GM18868 (cell line): ENCODE measurements at regions not wholly inside any gene's neighbourhood (a gene's known extent, or its start where the extent isn't known, plus 50 kb on each side); places are given as distances from the start of the nearest gene placed in this dataset.
"Not testable (repeated sequence)": the region's sequence is repeated elsewhere in the genome, so short reads cannot be mapped to it uniquely, and the experiment has no call there.

Source experiments
- ATAC-seq: cut with Tn5 transposase; IDR thresholded peaks from one replicate; pipeline ENCODE4 v1.9.1; 2021; ENCODE audit warnings: mild to moderate bottlenecking, moderate library complexity; ENCODE audit not compliant: unreplicated experiment

DNA sequence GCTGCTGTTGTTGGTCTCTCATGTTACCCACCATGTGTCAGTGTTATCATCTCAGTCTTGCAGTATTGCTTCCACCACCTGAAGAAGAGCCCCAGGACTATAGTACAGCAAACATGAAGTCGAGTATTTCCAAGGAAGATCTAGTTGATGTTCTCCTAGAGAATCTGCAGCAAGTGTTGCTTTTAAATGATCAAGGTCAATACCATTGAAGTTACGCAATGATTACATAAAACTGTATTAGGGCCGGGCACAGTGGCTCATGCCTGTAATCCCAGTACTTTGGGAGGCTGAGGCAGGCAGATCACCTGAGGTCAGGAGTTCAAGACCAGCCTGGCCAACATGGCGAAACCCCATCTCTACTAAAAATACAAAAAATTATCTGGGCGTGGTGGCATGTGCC is 173.9 kb downstream of the TJP1 start:
- not testable (repeated sequence) for ATAC-seq

DNA sequence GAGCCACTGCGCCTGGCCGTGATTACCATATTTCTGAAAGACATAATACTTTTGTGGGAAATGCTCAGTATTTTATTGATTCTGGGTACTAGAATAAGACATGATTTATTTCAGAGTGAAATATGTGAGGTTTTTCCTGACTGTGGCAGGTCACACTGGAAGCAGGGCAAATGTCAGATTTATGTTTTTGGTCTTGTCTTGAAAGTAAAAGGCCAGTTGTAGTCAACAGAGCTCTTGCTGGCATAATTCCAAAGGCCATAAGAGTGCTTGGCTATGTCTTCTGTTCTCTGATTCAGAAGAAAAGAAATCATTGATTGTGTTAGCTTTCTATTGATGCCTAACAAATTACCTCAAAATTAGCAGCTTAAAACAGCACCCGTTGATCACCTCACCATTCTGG is 176.4 kb downstream of the TJP1 start:
- no peak for ATAC-seq

DNA sequence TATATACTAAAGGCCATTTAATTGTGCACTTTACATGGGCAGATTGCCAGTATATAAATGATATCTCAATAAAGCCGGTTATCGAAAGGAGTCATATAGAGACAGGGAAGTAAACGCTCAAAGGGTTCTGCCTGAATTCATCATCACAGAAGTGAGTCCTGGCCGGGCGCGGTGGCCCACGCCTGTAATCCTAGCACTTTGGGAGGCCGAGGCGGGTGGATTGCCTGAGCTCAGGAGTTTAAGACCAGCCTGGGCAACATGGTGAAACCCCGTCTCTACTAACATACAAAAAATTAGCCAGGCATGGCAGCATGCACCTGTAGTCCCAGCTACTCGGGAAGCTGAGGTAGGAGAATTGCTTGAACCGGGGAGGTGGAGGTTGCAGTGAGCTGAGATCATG is 177.9 kb downstream of the TJP1 start:
- not testable (repeated sequence) for ATAC-seq

DNA sequence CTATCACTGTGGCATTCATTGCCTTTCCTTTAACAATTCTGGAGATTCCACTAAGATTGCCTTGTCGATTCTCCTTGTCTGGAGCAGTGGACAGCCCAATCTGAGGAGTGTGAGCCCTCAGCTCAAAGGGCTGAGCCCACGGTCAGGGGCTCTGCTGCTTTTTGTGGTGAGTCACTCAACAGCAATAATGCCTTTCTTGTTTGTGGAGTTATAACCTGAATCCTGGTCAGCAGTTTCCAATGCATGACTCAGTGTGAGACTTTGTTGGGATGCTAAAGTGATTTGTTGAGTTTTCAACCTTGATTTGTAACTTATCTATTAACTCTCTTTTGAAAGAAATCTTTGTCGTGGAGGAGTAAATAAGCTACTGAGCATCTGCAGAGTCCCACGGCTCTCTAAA is 183.5 kb downstream of the TJP1 start:
- ATAC-seq: no peak

DNA sequence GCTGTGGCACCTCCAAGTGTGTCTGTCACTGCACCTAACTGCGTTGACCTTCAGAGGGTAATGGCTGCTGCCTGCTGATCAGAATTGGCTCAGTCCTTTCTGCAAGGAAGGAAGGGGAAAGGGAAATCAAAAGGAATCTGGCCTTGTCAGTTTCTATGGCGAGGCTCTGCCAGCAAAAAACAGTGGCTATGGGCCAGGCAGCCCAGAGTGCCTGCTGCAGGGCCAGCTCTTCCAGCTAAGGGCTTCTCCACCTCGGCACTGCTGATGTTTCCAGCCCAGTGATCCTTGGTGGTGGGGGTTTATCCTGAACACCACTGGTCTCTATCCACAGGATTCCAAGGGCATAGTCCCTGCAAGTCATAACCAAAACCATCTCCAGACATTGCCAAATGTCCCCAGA is 184.3 kb downstream of the TJP1 start:
- ATAC-seq: no peak

DNA sequence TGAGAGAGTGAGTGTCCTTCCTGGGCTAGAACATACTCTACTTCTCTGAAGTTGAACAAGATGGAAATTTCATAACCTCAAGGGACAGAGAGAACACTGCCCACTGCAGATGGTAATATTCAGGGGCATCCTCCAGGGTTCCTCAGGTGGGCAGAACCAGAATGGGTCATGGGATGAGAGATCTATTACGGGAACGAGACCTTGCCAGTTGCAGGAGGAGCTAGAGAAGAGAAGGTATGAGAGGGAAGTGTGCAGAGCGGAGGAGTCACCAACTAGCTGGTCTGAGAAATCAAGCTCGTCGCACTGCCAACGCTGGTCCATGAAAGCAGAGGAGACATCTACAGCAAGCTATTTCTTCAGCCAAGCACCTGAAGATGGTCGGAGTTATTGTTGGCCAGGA is 184.7 kb downstream of the TJP1 start:
- no peak for ATAC-seq

DNA sequence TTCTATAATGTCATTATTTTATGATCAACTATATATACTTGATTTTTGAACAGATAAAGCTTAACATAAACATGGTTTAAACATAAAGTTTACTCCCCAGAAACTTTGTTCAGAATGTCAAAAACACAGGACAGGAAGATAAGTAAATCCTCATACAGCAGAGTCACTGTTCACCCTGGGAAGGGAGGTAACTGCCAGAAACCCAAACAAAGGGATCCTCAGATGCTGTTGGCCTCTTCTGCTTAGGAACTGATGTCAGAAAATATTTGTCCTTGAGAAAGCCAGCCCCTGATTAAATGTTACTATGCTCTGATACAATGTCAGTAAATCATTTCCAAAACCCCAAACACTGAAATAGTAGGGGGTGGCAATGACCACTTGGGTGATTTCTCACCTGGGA is 185.3 kb downstream of the TJP1 start:
- no peak for ATAC-seq

DNA sequence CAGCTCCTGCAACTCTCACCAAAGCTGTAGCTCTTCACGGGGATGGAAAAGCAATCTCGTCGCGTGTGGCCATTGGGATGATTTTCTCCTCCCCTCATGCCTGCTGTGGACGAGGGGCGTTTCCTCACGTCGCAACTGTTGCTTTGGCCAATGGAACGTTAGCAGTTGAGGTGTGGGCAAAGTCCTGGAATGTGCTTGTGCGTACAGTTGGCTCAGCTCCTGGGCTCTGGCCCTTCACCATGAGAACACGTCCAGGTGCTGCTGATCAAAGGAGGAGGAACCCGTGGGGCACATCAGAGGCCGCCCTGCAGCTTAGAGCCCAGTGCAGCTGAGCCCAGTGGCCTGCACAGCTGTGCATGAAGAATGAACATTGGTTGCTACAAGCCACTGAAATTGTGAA is 186.1 kb downstream of the TJP1 start:
- no peak for ATAC-seq

DNA sequence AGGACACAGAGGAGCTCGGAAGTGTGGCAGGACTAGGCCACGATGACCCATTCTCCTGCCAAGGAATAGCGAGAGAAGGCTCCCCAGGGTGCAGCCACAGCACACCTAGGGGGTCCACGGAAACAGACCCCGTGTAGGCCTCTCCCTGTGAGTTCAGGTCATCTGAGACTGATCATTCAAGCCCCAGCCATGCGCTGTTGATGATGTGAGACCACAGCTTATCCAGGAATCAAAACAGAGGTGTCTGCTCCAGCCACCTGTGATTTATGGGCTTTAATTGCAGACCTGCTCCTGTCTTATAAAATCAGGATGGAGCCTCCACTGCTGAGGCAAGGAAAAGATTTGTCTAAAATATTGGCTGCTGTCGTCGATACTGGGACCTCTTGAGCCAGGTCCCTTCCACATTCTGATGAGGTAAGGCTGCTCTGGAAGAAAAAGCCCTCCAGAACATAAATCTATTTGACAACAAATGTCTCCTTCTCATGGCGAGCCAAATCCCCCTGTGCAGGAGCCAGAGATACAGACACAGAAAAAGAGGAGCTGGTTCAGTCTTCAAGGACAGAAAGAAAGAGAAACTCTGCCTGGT is 186.7 kb downstream of the TJP1 start:
- ATAC-seq: no peak

DNA sequence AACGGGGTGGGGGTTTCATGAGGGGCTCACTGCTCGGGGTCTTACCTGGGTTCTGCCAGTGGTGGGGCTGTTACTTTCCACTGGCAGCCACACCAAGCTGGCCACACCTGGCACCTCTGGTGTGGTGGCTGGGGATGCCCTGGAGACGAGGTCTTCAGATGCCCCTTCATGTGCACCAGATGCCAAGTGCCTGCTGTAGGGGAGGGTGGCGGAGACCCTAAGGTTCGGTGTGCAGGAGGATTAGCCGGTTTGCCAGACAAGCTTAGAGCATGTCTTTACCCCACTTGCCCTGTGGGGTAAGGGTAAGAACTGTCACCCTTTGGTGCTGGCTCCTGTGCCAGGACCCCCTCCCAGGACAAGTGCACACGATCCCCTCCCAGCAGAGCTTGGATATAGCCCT is 188.3 kb downstream of the TJP1 start:
- no peak for ATAC-seq

DNA sequence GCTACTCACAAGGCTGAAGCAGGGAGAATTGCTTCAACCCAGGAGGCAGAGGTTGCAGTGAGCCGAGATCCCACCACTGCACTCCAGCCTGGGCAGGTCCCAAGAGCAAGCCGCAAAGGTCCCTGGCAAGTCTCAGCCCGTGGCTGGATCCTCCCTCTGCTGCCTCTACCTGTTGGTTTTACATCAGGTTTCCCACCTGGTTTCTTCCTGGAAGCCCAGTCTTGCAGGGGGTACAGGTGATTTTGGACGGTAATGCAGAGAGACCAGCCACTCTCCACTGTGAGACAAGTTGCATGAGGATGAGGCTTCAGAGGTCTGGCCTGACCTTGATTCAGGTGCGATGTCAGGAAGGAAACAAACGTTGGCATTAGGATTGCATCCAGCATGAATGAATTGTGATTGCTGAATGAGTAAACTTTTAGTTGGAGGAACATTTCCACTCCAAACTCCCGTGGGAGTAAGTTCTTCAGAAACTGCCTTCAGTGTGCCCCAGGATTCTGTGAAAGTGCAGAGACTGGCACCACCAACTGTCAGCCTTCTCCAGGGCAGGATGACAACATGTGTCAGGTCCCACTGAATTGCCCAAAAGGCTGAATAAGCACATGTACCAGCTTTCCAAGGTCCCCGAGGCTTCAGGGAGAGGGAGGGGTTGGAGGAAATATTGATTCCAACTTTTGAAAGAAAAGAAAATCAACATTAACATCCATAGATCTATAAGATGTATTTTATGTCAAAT is 189.4 kb downstream of the TJP1 start:
- ATAC-seq: no peak

DNA sequence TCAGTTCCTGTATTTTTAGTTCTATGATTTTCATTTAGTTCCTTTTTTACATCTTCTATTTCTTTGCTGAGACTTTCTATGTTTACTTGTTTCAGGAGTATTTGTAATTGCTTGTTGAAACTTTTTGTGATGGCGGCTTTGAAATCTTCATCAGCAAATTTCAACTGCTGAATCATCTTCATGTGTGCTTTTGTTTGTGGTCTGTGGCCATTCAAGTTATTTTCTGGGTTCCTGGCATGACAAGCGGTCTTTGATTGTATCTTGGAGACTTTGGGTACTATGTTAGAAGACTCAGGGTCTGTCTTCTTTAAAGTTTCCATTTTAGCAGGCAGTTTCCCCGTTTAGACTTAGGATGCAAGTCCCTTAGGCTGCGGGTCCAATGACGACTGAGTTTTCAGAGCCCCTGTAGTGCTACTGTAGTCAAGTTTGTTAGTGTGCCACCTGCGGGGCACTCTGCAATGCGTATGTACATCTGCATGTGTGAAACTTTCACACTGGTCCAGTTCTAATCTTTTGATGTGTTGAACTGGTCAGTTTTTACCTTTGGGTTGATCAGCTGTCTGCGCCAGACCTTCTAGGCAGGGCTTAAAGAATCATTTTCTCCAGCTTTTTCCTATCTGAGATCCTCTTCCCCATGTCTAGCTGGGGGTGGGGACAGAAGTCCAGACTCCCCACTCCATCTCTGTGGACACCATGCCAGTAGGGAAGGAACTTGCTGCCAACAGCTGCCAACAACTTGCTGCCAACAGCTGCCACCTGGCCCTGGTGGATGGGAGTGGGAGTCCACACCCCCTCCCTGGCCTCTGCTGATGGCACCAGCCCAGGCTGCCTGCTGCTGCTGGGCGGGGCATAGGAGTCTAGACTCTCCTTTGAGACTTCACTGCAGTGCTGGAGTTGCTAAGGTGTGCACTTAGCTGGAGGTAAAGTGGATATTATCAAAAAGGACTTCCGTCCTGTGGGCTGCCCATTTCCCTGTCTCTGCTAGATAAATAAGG is 190.9 kb downstream of the TJP1 start:
- ATAC-seq: no peak

DNA sequence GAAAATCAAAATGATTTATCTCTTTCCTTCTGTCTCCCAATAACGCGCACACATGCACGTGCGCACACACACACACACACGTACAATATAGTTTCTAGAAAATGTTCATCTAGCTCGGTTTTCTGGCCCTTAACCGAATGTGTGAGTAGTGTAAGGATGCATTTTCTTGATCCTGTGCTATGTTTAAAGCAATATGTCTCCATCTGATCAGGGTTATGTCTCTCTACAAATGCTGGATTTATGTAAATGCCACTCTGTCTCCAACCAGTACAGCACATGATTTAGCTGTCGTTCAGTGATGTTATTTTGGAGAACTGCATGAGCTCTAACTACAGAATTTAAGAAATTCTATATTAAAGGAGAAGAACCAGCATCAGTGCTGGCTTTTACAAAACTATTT is 198.0 kb downstream of the TJP1 start:
- no peak for ATAC-seq

DNA sequence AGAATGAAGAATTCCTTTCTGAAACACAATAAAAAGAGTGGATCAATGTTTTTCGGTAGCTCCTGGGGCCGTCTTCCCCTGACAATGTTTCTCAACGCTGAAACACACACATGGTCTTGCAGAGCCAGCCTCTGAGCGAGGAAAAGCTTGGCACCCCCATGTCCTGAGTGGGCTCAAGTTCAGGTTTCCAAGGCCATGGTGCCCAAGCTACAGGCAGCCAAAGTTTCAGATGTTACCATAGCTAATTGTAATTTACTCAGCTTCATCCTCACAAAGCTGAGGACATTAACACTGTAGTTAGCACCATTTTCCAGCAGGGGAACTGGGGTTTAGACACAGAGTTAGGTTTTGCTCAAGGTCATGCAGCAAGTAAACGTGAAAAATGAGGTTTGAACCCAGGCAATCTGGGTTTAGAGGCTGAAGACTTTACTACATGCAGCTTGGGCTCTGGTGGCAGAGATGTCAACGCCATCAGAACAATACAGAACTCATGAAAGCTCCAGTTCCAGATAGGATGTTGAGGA is 199.1 kb downstream of the TJP1 start:
- no peak for ATAC-seq

DNA sequence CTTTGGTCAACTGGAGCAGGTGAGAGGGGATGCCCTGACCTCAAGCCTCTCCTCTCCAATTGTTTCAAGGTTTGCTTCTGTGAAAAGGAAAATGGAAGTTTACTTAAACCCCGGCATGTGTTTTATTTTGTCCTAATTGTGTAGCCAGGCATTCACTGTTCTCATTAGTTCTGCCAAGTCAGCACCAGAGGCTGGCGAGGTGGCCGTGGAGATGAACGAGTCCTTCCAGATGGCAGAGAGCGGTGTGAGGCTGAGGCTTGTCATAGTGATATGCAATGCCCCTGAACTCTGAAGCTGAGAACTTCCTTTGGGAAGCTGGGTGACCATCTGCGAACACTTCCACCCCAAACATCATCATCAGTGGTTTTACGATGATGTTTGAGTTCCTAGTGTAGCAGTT is 199.6 kb downstream of the TJP1 start:
- no peak for ATAC-seq

DNA sequence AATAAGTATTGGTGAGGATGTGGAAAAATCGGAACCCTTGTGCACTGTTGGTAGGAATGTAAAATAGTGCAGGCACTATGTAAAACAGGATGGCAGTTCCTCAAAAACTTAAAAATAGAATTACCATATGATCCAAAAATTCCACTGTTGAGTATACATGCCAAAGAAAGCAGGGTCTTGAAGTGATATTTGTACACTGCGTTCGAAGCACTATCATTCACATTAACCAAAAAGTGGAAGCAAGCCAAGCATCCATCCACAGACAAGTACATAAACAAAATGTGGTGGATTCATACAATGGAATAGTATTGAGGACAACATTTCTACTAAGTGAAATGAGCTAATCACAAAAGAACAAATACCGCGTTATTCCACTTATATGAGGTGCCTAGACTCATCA is 200.7 kb downstream of the TJP1 start:
- no peak for ATAC-seq

DNA sequence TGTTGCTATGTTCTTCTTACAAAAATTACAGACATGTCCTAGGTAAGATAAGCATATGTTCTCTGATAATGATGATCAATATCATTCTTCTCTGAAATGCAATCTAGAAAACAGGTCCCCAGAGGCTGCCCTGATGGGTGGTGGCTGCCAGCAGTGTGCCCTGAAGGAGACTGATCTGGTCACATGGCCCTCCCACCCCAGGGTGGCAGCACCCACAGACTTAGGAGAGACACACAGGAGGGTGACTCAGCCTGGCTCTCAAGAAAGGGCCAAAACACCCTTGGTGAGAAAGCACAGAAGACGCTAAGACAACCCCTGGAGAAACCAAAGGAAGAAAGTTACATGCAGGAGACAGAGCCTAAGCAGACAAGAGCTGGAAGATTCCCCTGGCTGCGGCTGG is 203.7 kb downstream of the TJP1 start:
- ATAC-seq: no peak

DNA sequence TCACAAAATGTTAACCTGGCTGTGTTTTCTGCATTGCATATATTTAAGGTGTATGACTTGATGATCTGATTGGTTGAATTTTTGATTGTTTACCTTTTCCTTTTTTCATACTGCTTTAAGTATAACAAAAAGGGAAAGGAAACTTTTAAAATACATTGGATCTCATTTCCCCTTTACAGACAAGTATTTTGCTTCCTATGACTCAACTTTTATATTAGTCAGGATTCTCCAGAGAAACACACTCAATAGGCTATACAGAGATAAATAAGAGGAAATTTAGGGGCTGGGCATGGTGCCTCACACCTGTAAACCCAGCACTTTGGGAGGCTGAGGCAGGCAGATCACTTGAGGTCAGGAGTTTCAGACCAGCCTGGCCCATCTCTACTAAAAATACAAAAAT is 205.8 kb downstream of the TJP1 start:
- ATAC-seq: no peak

DNA sequence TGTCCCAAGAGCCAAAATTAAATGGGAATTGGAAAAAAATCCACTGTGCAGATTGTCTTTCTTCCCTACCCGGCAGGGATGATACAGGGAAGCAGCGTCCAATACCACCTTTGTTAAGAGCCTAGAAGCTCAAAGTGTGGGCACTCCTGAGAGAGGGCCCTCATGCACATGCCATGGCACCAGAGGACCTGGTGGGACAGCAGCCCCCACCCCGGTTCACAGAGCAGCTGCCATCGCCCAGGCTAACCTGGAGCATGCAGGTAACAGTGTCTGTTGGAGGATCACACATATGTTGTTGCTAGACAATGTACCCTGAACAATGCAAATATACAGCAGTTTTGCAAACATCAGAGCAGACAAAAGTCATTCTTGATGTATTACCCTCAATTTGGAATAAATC is 206.5 kb downstream of the TJP1 start:
- no peak for ATAC-seq

DNA sequence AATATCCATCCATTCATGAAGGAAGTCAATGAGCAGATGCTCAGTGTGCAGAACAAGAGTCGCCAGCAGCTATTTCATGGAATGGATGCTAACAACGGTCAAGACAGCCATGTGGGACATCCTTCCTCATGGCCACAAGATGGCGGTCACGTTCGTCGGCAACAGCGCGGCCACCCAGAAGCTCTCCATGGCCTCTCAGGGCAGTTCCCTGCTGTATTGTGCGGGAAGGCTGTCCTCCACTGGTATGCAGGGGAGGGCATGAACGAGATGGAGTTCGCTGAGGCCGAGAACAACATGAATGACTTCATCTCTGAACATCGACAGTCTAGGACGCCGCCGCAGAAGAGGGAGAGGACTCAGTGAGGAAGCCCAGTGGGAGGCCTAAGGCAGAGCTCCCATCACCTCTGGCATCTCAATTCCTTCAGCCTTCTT is 208.3 kb downstream of the TJP1 start:
- no peak for ATAC-seq

DNA sequence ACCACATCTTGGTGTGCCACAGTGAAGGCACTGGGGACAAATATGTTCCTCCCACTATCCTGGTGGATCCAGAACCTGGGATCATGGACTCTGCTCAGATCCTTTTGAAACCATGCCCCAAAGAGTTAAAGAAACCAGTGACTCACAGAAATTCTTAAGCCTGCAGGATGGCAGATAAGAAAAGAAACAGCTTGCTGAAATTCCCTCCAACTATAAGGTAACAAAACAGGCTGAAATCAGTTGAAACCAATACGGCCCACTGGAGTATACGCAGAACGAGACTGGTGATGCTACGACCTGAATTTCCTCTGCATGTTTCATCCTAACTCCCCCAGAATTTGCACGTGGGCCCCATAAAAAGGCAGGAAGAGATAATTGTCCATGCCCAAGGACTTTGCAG is 209.6 kb downstream of the TJP1 start:
- ATAC-seq: no peak

DNA sequence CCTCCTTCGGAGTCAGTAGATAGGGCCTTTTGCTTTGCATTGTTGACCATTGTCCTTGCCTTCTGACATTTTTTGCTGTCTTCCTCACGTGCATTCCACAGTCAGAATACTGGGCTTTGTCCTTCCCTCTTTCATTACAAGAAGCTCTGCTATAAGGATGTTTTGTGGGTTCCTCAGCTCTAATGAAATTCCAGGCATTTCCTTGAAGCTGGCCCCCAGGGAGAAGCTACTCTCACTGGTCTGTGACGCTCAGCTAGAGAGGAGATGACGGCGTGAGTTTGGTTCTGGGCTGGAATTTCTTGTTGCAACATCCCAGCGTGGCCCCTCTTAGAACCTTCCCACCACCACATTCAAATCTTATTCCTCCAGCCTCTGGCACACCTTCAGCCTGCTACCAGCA is 210.2 kb downstream of the TJP1 start:
- ATAC-seq: no peak
